IPS DF 19.7 (cell line): ENCODE measurements at regions not wholly inside any gene's neighbourhood (a gene's known extent, or its start where the extent isn't known, plus 50 kb on each side); places are given as distances from the start of the nearest gene placed in this dataset.

Source experiments
- DNase-seq: peaks from one replicate; pipeline ENCODE4 v3.0.0-alpha.2; 2013; ENCODE audit warnings: low read depth, low spot score

GRCh38 chr6:21883595-21884328, 290.2 kb downstream of the SOX4 start:
- DNase-seq, result no peak

- DNase-seq, result no peak
Observed at GRCh38 chr6:21885111-21885510, 291.6 kb downstream of the SOX4 start.

GRCh38 chr6:21885532-21886114, 292.1 kb downstream of the SOX4 start:
- DNase-seq, result no peak

DNA sequence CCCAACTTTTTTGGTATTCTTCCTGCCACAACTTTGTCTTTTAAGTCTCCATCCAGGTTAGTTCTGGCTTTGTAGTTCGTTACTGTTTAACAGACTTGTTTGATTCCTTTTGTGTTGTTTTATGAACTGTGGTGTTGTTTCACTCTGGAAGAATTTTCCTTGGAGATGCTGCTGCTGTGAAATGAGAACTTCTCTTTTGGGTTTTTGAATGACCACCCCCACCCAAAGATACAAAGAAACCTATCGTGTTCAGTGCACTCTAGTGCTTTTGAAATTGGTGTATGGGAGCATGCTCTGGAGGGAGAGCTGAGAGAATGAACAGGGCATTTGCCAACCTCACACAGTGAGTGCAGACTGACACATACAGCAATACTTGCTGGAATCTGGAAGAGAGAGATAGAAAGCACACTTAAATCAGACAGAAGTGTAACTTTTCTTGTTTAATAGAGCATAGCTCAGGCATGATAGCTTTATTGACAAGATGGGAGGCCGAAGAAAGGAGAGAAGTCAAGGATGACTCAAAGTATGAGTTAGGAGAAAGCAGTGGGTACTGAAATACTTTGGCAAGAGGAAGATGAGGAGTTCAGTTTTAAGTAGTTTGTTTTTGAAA, 293.1 kb downstream of the SOX4 start:
- no peak for DNase-seq

GRCh38 chr6:21887231-21888185, 294.0 kb downstream of the SOX4 start:
- DNase-seq, result no peak

DNA sequence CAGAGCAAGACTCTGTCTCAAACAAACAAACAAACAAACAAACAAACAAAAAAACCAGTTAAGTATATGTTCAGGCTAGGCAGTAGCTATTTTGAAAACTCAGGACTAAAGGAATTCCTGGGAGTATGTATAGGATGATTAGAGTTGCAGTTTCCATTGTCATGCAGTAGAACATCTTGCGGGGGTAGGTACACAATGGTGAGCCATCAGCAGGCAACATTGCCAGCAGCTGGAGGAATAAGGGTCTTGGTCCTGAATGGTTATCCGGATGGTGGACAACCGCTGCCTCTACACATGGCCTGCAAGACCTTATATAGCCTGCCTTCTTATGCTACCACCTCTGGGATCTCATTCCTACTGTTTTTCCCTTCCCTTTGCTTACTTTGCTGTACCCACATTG, 297.5 kb downstream of the SOX4 start:
- peak; percentile 30 for DNase-seq

DNA sequence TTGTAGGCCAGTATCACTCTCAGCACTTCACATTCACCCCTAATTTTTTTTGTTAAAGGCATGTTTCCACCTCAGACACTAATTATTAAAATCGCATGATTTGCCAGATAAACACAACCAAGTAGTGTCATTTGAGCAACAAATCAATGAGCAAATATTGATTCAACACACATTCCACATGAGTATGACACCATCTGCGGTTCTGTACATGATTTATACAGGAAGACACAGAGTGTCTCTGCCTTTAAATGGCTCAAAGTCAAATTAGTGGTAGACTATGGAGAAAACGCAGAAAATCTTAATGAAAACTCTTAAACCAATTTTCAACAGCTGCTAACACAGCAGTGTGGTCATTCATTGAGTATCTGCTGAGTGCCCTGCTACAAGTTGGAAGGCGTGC, 300.2 kb downstream of the SOX4 start:
- no peak for DNase-seq

GRCh38 chr6:21895555-21895954, 302.0 kb downstream of the SOX4 start:
- no peak for DNase-seq

DNA sequence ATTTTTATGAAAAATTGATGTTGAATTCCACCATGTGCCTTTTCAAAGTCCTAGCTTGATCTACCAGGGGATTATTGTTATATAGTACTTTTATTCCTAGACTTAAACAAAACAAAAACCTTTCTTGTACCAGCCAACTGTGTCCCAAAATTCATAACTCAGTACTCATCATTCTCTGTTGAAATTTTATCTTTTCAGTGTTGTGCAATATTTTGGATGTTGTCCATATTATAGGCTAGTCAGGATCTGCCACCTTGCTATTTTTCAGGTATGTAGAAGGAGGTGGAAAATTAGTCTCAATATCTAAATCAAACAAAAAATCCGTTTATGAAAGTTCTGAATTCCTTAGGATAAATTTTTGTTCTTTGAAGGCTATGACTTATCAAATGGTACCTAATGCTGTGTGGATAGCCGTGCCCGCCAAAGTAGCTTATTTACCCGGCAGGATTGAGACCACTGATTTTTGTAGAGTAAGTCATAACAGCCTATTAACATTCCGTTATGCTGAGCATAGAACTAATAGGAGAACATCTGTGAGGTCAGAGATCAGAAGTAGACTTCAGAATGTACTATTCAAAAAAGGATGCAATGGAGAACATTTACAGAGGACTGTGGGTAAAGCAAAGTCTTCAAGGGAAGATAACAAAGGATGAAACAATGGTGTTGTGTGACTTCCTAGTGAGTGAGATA, 304.7 kb downstream of the SOX4 start:
- no peak for DNase-seq

DNA sequence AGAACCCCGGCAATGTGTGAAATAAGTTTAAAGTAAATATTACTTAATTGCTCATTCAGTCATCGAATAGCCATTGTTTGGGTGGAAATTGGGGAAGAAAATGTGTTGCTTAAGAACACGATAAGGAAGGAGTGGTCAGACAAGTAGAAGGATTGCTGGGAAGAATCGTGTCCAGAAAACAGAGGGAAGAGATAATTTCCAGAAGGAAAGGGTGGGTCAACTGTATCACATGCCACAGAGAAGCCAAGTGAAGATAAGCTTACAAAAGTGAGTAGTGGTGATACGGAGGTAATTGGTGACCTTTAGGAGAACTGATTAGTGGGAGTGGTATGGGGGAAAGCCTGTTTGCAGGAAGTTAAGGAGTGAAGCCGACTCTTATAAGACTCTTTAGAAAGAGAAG, 306.2 kb downstream of the SOX4 start:
- DNase-seq, result no peak

- DNase-seq, result no peak
Observed at GRCh38 chr6:21900730-21901129, 307.2 kb downstream of the SOX4 start.

GRCh38 chr6:21902628-21903169, 309.1 kb downstream of the SOX4 start:
- DNase-seq, result no peak

GRCh38 chr6:21905531-21905930, 312.0 kb downstream of the SOX4 start:
- no peak for DNase-seq

DNA sequence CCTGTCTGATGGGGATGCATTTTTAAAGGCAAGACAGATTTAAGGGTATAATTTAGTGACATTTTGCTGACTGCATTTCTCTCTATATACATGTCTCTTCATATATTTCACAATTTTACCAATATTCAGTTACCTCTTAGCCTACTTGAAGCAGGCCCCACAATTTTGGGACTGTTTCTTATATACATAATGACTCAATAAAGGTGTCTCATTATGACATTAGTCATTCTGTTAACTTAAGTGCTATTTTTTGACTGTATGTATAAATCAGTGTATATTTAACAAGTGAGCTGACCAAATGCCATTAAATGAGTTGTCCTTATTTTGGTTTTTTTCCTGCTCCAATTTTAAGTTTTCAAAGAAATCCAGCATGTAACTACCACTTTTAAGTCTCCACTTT, 313.3 kb downstream of the SOX4 start:
- no peak for DNase-seq

- DNase-seq, result no peak
Observed at GRCh38 chr6:21907291-21907690, 313.7 kb downstream of the SOX4 start.

- no peak for DNase-seq
Observed at GRCh38 chr6:21908161-21908848, 314.8 kb downstream of the SOX4 start.

GRCh38 chr6:21909321-21909720, 315.8 kb downstream of the SOX4 start:
- no peak for DNase-seq

- no peak for DNase-seq
Observed at GRCh38 chr6:21911208-21911607, 317.7 kb downstream of the SOX4 start.

DNA sequence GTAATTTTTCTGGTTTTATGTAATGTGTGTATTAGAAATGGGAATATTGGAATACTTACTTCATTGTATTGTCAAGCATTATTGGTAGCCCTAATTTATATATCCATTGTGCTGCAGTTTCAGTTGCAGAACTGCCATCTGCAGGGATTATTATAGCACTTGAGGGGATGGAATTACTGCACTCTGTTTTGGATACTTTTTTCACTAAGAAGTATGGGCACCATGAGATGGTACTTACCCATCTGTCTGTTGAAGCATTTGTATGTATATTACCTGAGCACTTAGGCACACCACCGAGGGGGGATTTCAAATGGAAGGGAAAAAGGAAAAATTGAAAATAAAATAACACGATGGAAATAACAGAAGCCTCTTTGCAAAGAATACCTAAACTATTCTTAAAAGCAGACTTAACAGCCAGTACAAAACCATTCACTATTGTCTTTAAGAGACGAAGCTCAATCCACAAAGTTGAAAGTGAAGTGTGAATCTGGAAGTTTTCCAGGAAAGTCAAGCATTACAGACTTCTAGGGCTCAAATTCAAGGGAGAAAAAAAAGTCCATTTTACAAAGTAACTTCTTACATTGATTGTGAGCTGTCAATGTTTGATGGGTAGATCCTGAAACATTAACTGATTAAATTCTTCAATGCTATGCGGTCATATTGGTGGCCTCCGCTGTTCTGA, 318.7 kb downstream of the SOX4 start:
- no peak for DNase-seq
